OCI-LY7 (cell line): ENCODE measurements at regions not wholly inside any gene's neighbourhood (a gene's known extent, or its start where the extent isn't known, plus 50 kb on each side); places are given as distances from the start of the nearest gene placed in this dataset.

Experiments
- BruUV-seq: library from RNA; stranded (reverse); fragments of 400-500 nt; replicated peaks from 2 replicates; lab custom pipeline; 2021; lab: Mats Ljungman, UMichigan
- CTCF ChIA-PET: fragments of 300-600 bp; sonication (Branson Sonifier 250); formaldehyde crosslinking; loops from one replicate; lab custom pipeline; 2022; ENCODE audit warnings: antibody characterized with exemption; ENCODE audit not compliant: unreplicated experiment; lab: Charles Lee
- POLR2A ChIA-PET: fragments of 300-600 bp; sonication (Branson Sonifier 250); formaldehyde crosslinking; loops from one replicate; lab custom pipeline; 2022; ENCODE audit warnings: antibody characterized with exemption; lab: Charles Lee
- DNase-seq: peaks from one replicate; pipeline ENCODE4 v3.0.0-alpha.2; 2015; ENCODE audit warnings: low spot score
- H2AFZ ChIP-seq: fragments of 200-600 bp; sonication (generic), shearing (Covaris generic); 2 replicates; pipeline ENCODE4 v1.6.1; 2014; ENCODE audit warnings: mild to moderate bottlenecking, antibody characterized with exemption, low read length, moderate library complexity
- H3K27ac ChIP-seq: fragments of 200-600 bp; sonication (generic); 2 replicates; pipeline ENCODE4 v1.5.1; 2014; ENCODE audit warnings: mixed run types, low read depth, mild to moderate bottlenecking, moderate library complexity, low read length, inconsistent platforms; ENCODE audit not compliant: poor library complexity, severe bottlenecking
- H3K36me3 ChIP-seq: fragments of 200-600 bp; sonication (generic); 2 replicates; pipeline ENCODE4 v1.6.1; 2014; ENCODE audit warnings: mild to moderate bottlenecking, antibody characterized with exemption, low read length, moderate library complexity, mixed read lengths; ENCODE audit not compliant: insufficient read depth
- H3K4me1 ChIP-seq: fragments of 200-600 bp; sonication (generic); 2 replicates; pipeline ENCODE4 v1.5.1; 2014; ENCODE audit warnings: mild to moderate bottlenecking, low read length; ENCODE audit not compliant: insufficient read depth, poor library complexity, severe bottlenecking
- H3K4me2 ChIP-seq: fragments of 200-600 bp; sonication (generic); 2 replicates; pipeline ENCODE4 v1.6.1; 2014; ENCODE audit warnings: mild to moderate bottlenecking, low read length
- H3K4me3 ChIP-seq: fragments of 200-600 bp; sonication (generic); 2 replicates; pipeline ENCODE4 v1.5.1; 2014; ENCODE audit warnings: mild to moderate bottlenecking, low read depth, low read length; ENCODE audit not compliant: poor library complexity, severe bottlenecking
- H3K79me2 ChIP-seq: fragments of 200-600 bp; sonication (generic); 2 replicates; pipeline ENCODE4 v1.6.1; 2016; ENCODE audit warnings: low read depth, mild to moderate bottlenecking, low read length, moderate library complexity, mixed read lengths; ENCODE audit not compliant: insufficient read depth
- H3K9me2 ChIP-seq: fragments of 200-600 bp; sonication (generic); 2 replicates; pipeline ENCODE4 v1.6.1; 2016; ENCODE audit warnings: mild to moderate bottlenecking, low read length, mixed read lengths; ENCODE audit not compliant: insufficient read depth
- H3K9me3 ChIP-seq: fragments of 200-600 bp; sonication (generic); 2 replicates; pipeline ENCODE4 v1.6.1; 2014; ENCODE audit warnings: mild to moderate bottlenecking, mixed run types, low read length, mixed read lengths
- H4K20me1 ChIP-seq: fragments of 200-600 bp; sonication (generic); 2 replicates; pipeline ENCODE4 v1.6.1; 2014; ENCODE audit warnings: mild to moderate bottlenecking, antibody characterized with exemption, low read length, moderate library complexity, mixed read lengths; ENCODE audit not compliant: insufficient read depth
- EZH2phosphoT487 ChIP-seq: fragments of 200-600 bp; sonication (generic); IDR thresholded peaks from 2 replicates; pipeline ENCODE4 v1.6.1; 2018; ENCODE audit warnings: low read depth, borderline replicate concordance, mild to moderate bottlenecking, mixed run types, antibody characterized with exemption, low read length, moderate library complexity, mixed read lengths
- intact Hi-C: fragments of 100-400 bp; cut with micrococcal nuclease; formaldehyde crosslinking; loops from one replicate; pipeline ENCODE4 v1.10.0; 2022; ENCODE audit not compliant: unreplicated experiment
- TF ChIP-seq, protein P1 (sequence below): fragments of 200-600 bp; sonication (generic); conservative IDR thresholded peaks from 2 replicates; pipeline ENCODE4 v1.5.1; 2014; ENCODE audit warnings: mild to moderate bottlenecking, antibody characterized with exemption, low read length, moderate library complexity, mixed read lengths

DNA sequence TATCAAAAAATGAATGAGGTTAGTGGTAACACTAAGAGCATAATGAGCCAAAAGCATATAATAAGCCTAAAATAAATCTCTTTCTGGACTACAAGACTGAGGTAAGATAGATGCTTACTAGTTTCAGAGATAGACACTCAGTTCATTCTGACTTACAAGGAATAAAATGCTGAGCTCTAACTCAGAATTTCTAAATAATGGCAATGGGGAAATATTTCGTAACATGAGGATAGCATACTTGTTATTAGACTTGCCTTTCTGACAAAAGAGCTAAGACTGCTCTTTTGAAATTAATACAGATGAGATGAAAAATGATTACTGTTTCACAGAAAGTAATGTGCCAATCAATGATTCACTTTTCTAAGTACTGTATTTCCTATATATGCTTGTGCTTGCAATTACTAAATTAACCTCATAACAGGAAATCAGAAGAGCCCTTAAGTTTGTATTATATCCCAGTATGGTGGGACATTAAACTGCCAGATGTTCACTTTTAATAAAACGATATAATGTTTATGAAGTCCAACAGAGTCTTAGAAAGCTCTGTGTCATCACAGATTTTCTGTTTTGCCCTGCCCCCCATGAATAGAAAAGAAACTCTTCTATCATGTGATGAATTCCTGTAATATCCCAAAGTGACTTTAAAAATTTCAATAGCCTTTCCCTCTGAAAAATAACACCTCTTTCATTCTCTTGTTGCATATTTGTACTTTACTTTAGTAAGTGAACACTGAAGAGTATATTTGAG is 2771.0 kb upstream of the PCDH20 start:
- ChIA-PET CTCF (no interaction called here), POLR2A (interaction anchor here (0.6 kb wide), 2 partner anchors 47 to 550 kb away, joined by 3 to 5 read pairs; no protein-coding TSS in a partner anchor)

DNA sequence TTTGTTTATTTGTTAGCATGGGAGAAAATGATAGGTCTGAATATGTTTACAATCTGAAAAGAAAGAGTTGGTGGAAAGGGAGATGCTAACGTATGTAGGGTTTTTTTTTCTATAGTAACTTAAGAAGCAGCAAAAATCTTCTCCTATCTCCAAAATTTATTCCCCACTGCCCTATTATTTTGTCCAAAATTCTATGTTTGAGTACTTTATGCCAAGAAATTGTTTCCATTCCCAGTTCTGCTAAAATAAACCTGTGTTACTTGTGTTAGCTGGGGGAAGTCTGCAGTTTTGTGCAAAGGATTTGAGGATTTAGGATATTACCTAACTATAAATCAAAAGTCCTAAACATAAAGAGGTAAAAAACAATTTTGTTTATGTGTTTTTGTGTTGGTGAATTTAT is 2770.4 kb upstream of the PCDH20 start:
- Histone ChIP-seq H3K9me3 (no peaks in the 10 kb centered on the region), H3K9me2 (no peaks in the 10 kb centered on the region), H3K4me2 (no peak overlapping the region), H3K4me3 (no peak overlapping the region), H3K27ac (no peak overlapping the region), H4K20me1 (no peaks in the 10 kb centered on the region), H3K79me2 (no peaks in the 10 kb centered on the region), H3K36me3 (no peaks in the 10 kb centered on the region), H3K4me1 (no peaks in the 10 kb centered on the region), H2AFZ (no peak overlapping the region)
- ChIA-PET CTCF (no interaction called here), POLR2A (no interaction called here)
- BruUV-seq = no TSS peak
- TF ChIP-seq, protein P1, sequence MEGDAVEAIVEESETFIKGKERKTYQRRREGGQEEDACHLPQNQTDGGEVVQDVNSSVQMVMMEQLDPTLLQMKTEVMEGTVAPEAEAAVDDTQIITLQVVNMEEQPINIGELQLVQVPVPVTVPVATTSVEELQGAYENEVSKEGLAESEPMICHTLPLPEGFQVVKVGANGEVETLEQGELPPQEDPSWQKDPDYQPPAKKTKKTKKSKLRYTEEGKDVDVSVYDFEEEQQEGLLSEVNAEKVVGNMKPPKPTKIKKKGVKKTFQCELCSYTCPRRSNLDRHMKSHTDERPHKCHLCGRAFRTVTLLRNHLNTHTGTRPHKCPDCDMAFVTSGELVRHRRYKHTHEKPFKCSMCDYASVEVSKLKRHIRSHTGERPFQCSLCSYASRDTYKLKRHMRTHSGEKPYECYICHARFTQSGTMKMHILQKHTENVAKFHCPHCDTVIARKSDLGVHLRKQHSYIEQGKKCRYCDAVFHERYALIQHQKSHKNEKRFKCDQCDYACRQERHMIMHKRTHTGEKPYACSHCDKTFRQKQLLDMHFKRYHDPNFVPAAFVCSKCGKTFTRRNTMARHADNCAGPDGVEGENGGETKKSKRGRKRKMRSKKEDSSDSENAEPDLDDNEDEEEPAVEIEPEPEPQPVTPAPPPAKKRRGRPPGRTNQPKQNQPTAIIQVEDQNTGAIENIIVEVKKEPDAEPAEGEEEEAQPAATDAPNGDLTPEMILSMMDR = no peak
- no peak for TF ChIP-seq EZH2phosphoT487
- intact Hi-C loops = no loop called here
- DNase-seq = no peak

More for the DNA sequence above, 2771.0 kb upstream of the PCDH20 start:
- Histone ChIP-seq H3K4me3 (no peak overlapping the region), H3K79me2 (no peaks in the 10 kb centered on the region), H4K20me1 (no peaks in the 10 kb centered on the region), H2AFZ (no peak overlapping the region), H3K36me3 (no peaks in the 10 kb centered on the region), H3K4me2 (no peak overlapping the region), H3K9me2 (no peaks in the 10 kb centered on the region), H3K27ac (no peak overlapping the region), H3K9me3 (no peaks in the 10 kb centered on the region), H3K4me1 (no peaks in the 10 kb centered on the region)
- intact Hi-C loops = no loop called here
- no TSS peak for BruUV-seq
- TF ChIP-seq EZH2phosphoT487 = no peak
- TF ChIP-seq, protein P1 = no peak
- DNase-seq = no peak

DNA sequence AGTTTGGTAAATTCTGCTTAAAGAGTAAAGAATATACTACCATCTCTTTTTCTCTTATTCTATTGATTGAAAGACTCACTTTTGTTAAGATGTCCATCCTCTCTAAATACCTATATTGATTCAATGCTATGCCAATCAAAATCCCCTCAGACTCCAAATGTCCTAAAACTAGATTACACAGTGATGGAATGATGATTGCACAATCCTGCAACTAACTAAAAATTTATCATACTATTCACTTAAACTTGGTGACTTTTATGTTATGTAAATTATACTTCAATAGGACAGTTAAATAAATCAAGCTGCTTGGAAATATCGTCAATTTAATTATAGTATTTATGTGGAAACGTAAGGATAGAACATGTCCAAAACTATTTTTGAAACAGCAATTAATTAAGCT is 2765.1 kb upstream of the PCDH20 start:
- Histone ChIP-seq H3K79me2 (no peaks in the 10 kb centered on the region), H3K9me2 (no peaks in the 10 kb centered on the region), H3K4me2 (no peak overlapping the region), H3K4me1 (no peaks in the 10 kb centered on the region), H2AFZ (no peak overlapping the region), H3K9me3 (no peaks in the 10 kb centered on the region), H3K27ac (no peak overlapping the region), H3K4me3 (no peak overlapping the region), H4K20me1 (no peaks in the 10 kb centered on the region), H3K36me3 (no peaks in the 10 kb centered on the region)
- POLR2A ChIA-PET = no interaction called here
- CTCF ChIA-PET = no interaction called here
- no peak for TF ChIP-seq EZH2phosphoT487
- TF ChIP-seq, protein P1 = no peak
- no peak for DNase-seq
- intact Hi-C loops = no loop called here
- no TSS peak for BruUV-seq
